H9 (cell line): ENCODE measurements at regions not wholly inside any gene's neighbourhood (a gene's known extent, or its start where the extent isn't known, plus 50 kb on each side); places are given as distances from the start of the nearest gene placed in this dataset.

Experiments
- DNase-seq: peaks from one replicate; pipeline ENCODE4 v3.0.0-alpha.2; 2017
- H2AFZ ChIP-seq: one replicate; pipeline ENCODE4 v1.6.1; 2013; ENCODE audit warnings: mild to moderate bottlenecking, low read length, control low read depth, moderate library complexity
- H2AK5ac ChIP-seq: 2 replicates; pipeline ENCODE4 v1.6.1; 2013; ENCODE audit warnings: low read length, control low read depth, mixed read lengths; ENCODE audit not compliant: insufficient read length
- H2BK120ac ChIP-seq: one replicate; pipeline ENCODE4 v1.6.1; 2013; ENCODE audit warnings: low read depth, mild to moderate bottlenecking, low read length, control low read depth, inconsistent platforms; ENCODE audit not compliant: poor library complexity, severe bottlenecking
- H2BK12ac ChIP-seq: 2 replicates; pipeline ENCODE4 v1.6.1; 2013; ENCODE audit warnings: low read length, control low read depth, mixed read lengths, low read depth; ENCODE audit not compliant: insufficient read length
- H2BK15ac ChIP-seq: 2 replicates; pipeline ENCODE4 v1.6.1; 2013; ENCODE audit warnings: low read depth, low read length, control low read depth
- H2BK20ac ChIP-seq: one replicate; pipeline ENCODE4 v1.6.1; 2013; ENCODE audit warnings: low read depth, mild to moderate bottlenecking, low read length, control low read depth, inconsistent platforms; ENCODE audit not compliant: poor library complexity, severe bottlenecking
- H2BK5ac ChIP-seq: 2 replicates; pipeline ENCODE4 v1.6.1; 2013; ENCODE audit warnings: low read length, control low read depth, mixed read lengths; ENCODE audit not compliant: insufficient read length
- H3K14ac ChIP-seq: 2 replicates; pipeline ENCODE4 v1.6.1; 2013; ENCODE audit warnings: low read length, control low read depth; ENCODE audit not compliant: insufficient read depth
- H3K18ac ChIP-seq: 2 replicates; pipeline ENCODE4 v1.6.1; 2013; ENCODE audit warnings: low read depth, mild to moderate bottlenecking, mixed read lengths, low read length, control low read depth; ENCODE audit not compliant: insufficient read length
- H3K23ac ChIP-seq: 2 replicates; pipeline ENCODE4 v1.6.1; 2013; ENCODE audit warnings: low read length, control low read depth, mixed read lengths, low read depth; ENCODE audit not compliant: insufficient read length
- H3K23me2 ChIP-seq: 2 replicates; pipeline ENCODE4 v1.6.1; 2013; ENCODE audit warnings: low read depth, mild to moderate bottlenecking, mixed read lengths, low read length, control low read depth; ENCODE audit not compliant: insufficient read length, poor library complexity, severe bottlenecking
- H3K27ac ChIP-seq: 2 replicates; pipeline ENCODE4 v1.5.1; 2013; ENCODE audit warnings: low read length, control low read depth, mixed read lengths, low read depth; ENCODE audit not compliant: insufficient read length
- H3K27me3 ChIP-seq: 2 replicates; pipeline ENCODE4 v1.6.1; 2013; ENCODE audit warnings: low read length, control low read depth, inconsistent platforms; ENCODE audit not compliant: insufficient read depth
- H3K4ac ChIP-seq: 2 replicates; pipeline ENCODE4 v1.6.1; 2013; ENCODE audit warnings: low read depth, mild to moderate bottlenecking, control low read depth, inconsistent platforms, low read length, moderate library complexity
- H3K4me1 ChIP-seq: 2 replicates; pipeline ENCODE4 v1.6.1; 2013; ENCODE audit warnings: low read length, control low read depth, inconsistent platforms; ENCODE audit not compliant: insufficient read depth
- H3K4me2 ChIP-seq: 2 replicates; pipeline ENCODE4 v1.6.1; 2013; ENCODE audit warnings: low read length, control low read depth, mixed read lengths; ENCODE audit not compliant: insufficient read length, insufficient read depth
- H3K56ac ChIP-seq: 2 replicates; pipeline ENCODE4 v1.6.1; 2013; ENCODE audit warnings: low read depth, mild to moderate bottlenecking, mixed read lengths, low read length, control low read depth; ENCODE audit not compliant: insufficient read length
- H3K79me1 ChIP-seq: 2 replicates; pipeline ENCODE4 v1.6.1; 2013; ENCODE audit warnings: low read depth, mild to moderate bottlenecking, moderate library complexity, low read length, control low read depth, inconsistent platforms; ENCODE audit not compliant: insufficient read depth, poor library complexity, severe bottlenecking
- H3K79me2 ChIP-seq: 2 replicates; pipeline ENCODE4 v1.6.1; 2013; ENCODE audit warnings: low read length, control low read depth, inconsistent platforms; ENCODE audit not compliant: insufficient read depth
- H3K9ac ChIP-seq: 2 replicates; pipeline ENCODE4 v1.6.1; 2013; ENCODE audit warnings: low read length, control low read depth, mixed read lengths; ENCODE audit not compliant: insufficient read length; ENCODE audit errors: extremely low read depth
- H3K9me3 ChIP-seq: one replicate; pipeline ENCODE4 v1.6.1; 2013; ENCODE audit warnings: low read depth, low read length, inconsistent platforms; ENCODE audit not compliant: control insufficient read depth
- H3T11ph ChIP-seq: one replicate; pipeline ENCODE4 v1.6.1; 2013; ENCODE audit warnings: mild to moderate bottlenecking, low read length, control low read depth, inconsistent platforms
- H4K20me1 ChIP-seq: one replicate; pipeline ENCODE4 v1.6.1; 2013; ENCODE audit not compliant: control insufficient read depth, insufficient read length, insufficient read depth
- H4K5ac ChIP-seq: 2 replicates; pipeline ENCODE4 v1.6.1; 2013; ENCODE audit warnings: low read depth, mild to moderate bottlenecking, mixed read lengths, low read length, control low read depth; ENCODE audit not compliant: insufficient read length
- H4K8ac ChIP-seq: replicated peaks from 2 replicates; pipeline ENCODE4 v1.6.1; 2013; ENCODE audit warnings: low read length, control low read depth, mixed read lengths, low read depth; ENCODE audit not compliant: insufficient read length
- H4K91ac ChIP-seq: 2 replicates; pipeline ENCODE4 v1.6.1; 2013; ENCODE audit warnings: low read depth, mild to moderate bottlenecking, moderate library complexity, mixed read lengths, low read length, control low read depth; ENCODE audit not compliant: insufficient read length
- H3K27ac Mint-ChIP-seq, 3 experiments: 2 replicates in 2 of 3; 3 replicates in 1 of 3; pipeline ENCODE4 v1.8.0; 2020 to 2021; ENCODE audit warnings: mixed read lengths in 3 of 3, mild to moderate bottlenecking in 1 of 3, moderate library complexity in 1 of 3
- H3K27me3 Mint-ChIP-seq: 2 replicates; pipeline ENCODE4 v1.8.0; 2021; ENCODE audit warnings: low read depth, mild to moderate bottlenecking, moderate library complexity, mixed read lengths
- H3K36me3 Mint-ChIP-seq, 3 experiments: 2 replicates in 2 of 3; 3 replicates in 1 of 3; pipeline ENCODE4 v1.8.0; 2020 to 2021; ENCODE audit warnings: low read depth in 3 of 3, mixed read lengths in 3 of 3; ENCODE audit not compliant: insufficient read depth in 1 of 3
- H3K4me1 Mint-ChIP-seq, 2 experiments: 2 replicates each; pipeline ENCODE4 v1.8.0; 2020; ENCODE audit warnings: mixed read lengths in 2 of 2
- H3K4me3 Mint-ChIP-seq, 2 experiments: 2 replicates in 1 of 2; 3 replicates in 1 of 2; pipeline ENCODE4 v1.8.0; 2020 to 2021; ENCODE audit warnings: mild to moderate bottlenecking in 2 of 2, mixed read lengths in 2 of 2, moderate library complexity in 1 of 2
- H3K9me3 Mint-ChIP-seq, 2 experiments: 2 replicates in 1 of 2; 3 replicates in 1 of 2; pipeline ENCODE4 v1.8.0; 2020; ENCODE audit warnings: mild to moderate bottlenecking in 2 of 2, mixed read lengths in 2 of 2, moderate library complexity in 1 of 2
- CTCF ChIP-seq: fragments of 200-600 bp; sonication (generic); conservative IDR thresholded peaks from 3 replicates; pipeline ENCODE4 v1.8.0; 2021; ENCODE audit warnings: antibody characterized with exemption, mild to moderate bottlenecking
- WGBS: extraction: QIAGEN DNeasy Blood & Tissue Kit; methylation state at CpG from one replicate; pipeline ENCODE4 v1.1.7; 2013; ENCODE audit warnings: missing lambda C conversion rate, low lambda C conversion rate, mixed read lengths; ENCODE audit not compliant: insufficient read length; ENCODE audit errors: extremely low coverage; 5-methylcytosine and 5-hydroxymethylcytosine counted together

GRCh38 chr2:153105829-153106578 is 372.6 kb downstream of the RPRM start:
- Histone ChIP-seq H3K18ac (no peak overlapping the region), H3K27ac (no peak overlapping the region), H2AFZ (no peak overlapping the region), H4K8ac (no peak overlapping the region), H3K79me1 (no peaks in the 10 kb centered on the region), H2BK5ac (no peak overlapping the region), H3T11ph (no peak overlapping the region), H3K27me3 (no peaks in the 10 kb centered on the region), H2BK15ac (no peak overlapping the region), H2BK12ac (no peak overlapping the region), H3K56ac (no peak overlapping the region), H3K79me2 (no peaks in the 10 kb centered on the region), H2AK5ac (no peak overlapping the region), H3K14ac (no peak overlapping the region), H3K9me3 (no peaks in the 10 kb centered on the region), H3K4ac (no peak overlapping the region), H4K5ac (no peak overlapping the region), H3K9ac (no peak overlapping the region), H3K23ac (no peak overlapping the region), H4K91ac (no peak overlapping the region), H3K23me2 (no peaks in the 10 kb centered on the region), H2BK120ac (no peak overlapping the region), H2BK20ac (no peak overlapping the region), H3K4me2 (no peak overlapping the region), H4K20me1 (no peaks in the 10 kb centered on the region), H3K4me1 (no peaks in the 10 kb centered on the region)
- no peaks in the 10 kb centered on the region for H3K36me3 Mint-ChIP-seq
- H3K9me3 Mint-ChIP-seq = no peaks in the 10 kb centered on the region
- WGBS = no CpG with 5 or more reads among the region's 2 CpGs
- no peaks in the 10 kb centered on the region for H3K27me3 Mint-ChIP-seq
- no peak overlapping the region; a peak in 1 of 7 replicates for H3K27ac Mint-ChIP-seq
- no peak for DNase-seq
- no peak for TF ChIP-seq CTCF
- no peak overlapping the region for H3K4me3 Mint-ChIP-seq
- H3K4me1 Mint-ChIP-seq = no peaks in the 10 kb centered on the region; a peak in 1 of 4 replicates
